Panc1 (cell line): ENCODE measurements at regions not wholly inside any gene's neighbourhood (a gene's known extent, or its start where the extent isn't known, plus 50 kb on each side); places are given as distances from the start of the nearest gene placed in this dataset.

ENCODE experiments used
- ATAC-seq: fragments of 200-7000 bp; cut with Tn5 transposase; 2 replicates; pipeline ENCODE4 v1.9.1; 2020; ENCODE audit warnings: mild to moderate bottlenecking, moderate library complexity
- BruUV-seq: library from RNA; stranded (reverse); fragments of 400-500 nt; replicated peaks from 2 replicates; lab custom pipeline; 2021; lab: Mats Ljungman, UMichigan
- CTCF ChIA-PET: fragments of 300-600 bp; sonication (Branson Sonifier 250); formaldehyde crosslinking; loops from one replicate; lab custom pipeline; 2022; ENCODE audit warnings: antibody characterized with exemption; lab: Charles Lee
- POLR2A ChIA-PET: fragments of 300-600 bp; sonication (Branson Sonifier 250); formaldehyde crosslinking; loops from one replicate; lab custom pipeline; 2022; ENCODE audit warnings: antibody characterized with exemption; lab: Charles Lee
- DNase-seq: peaks from one replicate; pipeline ENCODE4 v3.0.0-alpha.2; 2010; ENCODE audit warnings: low read depth, low spot score
- H3K27ac ChIP-seq: 2 replicates; pipeline ENCODE4 v1.5.1; 2011; ENCODE audit warnings: mild to moderate bottlenecking, low read length, inconsistent platforms
- H3K27me3 ChIP-seq: fragments of 200-500 bp; sonication (Bioruptor generic); 2 replicates; pipeline ENCODE4 v1.6.0; 2014; ENCODE audit warnings: low read length, inconsistent platforms; ENCODE audit not compliant: control insufficient read depth, insufficient read depth
- H3K36me3 ChIP-seq: fragments of 200-500 bp; sonication (Bioruptor generic); 2 replicates; pipeline ENCODE4 v1.5.1; 2014; ENCODE audit warnings: inconsistent platforms, mild to moderate bottlenecking, low read length, moderate library complexity; ENCODE audit not compliant: control insufficient read depth, insufficient read depth
- H3K4me1 ChIP-seq: 2 replicates; pipeline ENCODE4 v1.5.1; 2011; ENCODE audit warnings: inconsistent platforms, mild to moderate bottlenecking, low read length, moderate library complexity; ENCODE audit not compliant: control insufficient read depth, insufficient read depth
- H3K4me3 ChIP-seq, 2 experiments: 2 replicates each; pipeline ENCODE4 v1.5.1; 2011 to 2012; ENCODE audit warnings: low read depth in 2 of 2, low read length in 2 of 2, mild to moderate bottlenecking in 2 of 2, inconsistent platforms in 1 of 2, moderate library complexity in 1 of 2
- H3K9me3 ChIP-seq: fragments of 200-500 bp; sonication (Bioruptor generic); 2 replicates; pipeline ENCODE4 v1.5.1; 2014; ENCODE audit warnings: low read depth, mild to moderate bottlenecking, inconsistent platforms, low read length, moderate library complexity; ENCODE audit not compliant: control insufficient read depth, insufficient read depth
- POLR2AphosphoS5 ChIP-seq: IDR thresholded peaks from 2 replicates; pipeline ENCODE4 v1.6.1; 2012; ENCODE audit warnings: mild to moderate bottlenecking, low read depth, low read length, moderate library complexity
- SIN3A ChIP-seq: IDR thresholded peaks from 2 replicates; pipeline ENCODE4 v1.6.1; 2012; ENCODE audit warnings: low read depth, mild to moderate bottlenecking, low read length, moderate library complexity, borderline replicate concordance; ENCODE audit not compliant: insufficient read depth
- TCF7L2 ChIP-seq: IDR thresholded peaks from 2 replicates; pipeline ENCODE4 v1.6.1; 2011; ENCODE audit warnings: mild to moderate bottlenecking, low read depth, low read length, inconsistent platforms
- in situ Hi-C: cut with HindIII; loops from 2 replicates; pipeline ENCODE4 v1.10.0; 2016; ENCODE audit warnings: low sequenced_read_pairs, low pct_unique_long_range_greater_than_20kb
- intact Hi-C: fragments of 100-400 bp; cut with micrococcal nuclease; formaldehyde crosslinking; loops from one replicate; pipeline ENCODE4 v1.10.0; 2022; ENCODE audit not compliant: unreplicated experiment
- TF ChIP-seq, protein P1 (sequence below), 2 experiments: IDR thresholded peaks; 2 replicates each; pipeline ENCODE4 v1.6.1; 2011 to 2012; ENCODE audit warnings: low read depth in 2 of 2, control low read depth in 1 of 2, low read length in 1 of 2, mild to moderate bottlenecking in 1 of 2, moderate library complexity in 1 of 2; ENCODE audit not compliant: insufficient read depth in 1 of 2
- TF ChIP-seq, protein P2 (sequence below): fragments of 450-650 bp; IDR thresholded peaks from 2 replicates; pipeline ENCODE4 v1.5.1; 2017; ENCODE audit warnings: mild to moderate bottlenecking

DNA sequence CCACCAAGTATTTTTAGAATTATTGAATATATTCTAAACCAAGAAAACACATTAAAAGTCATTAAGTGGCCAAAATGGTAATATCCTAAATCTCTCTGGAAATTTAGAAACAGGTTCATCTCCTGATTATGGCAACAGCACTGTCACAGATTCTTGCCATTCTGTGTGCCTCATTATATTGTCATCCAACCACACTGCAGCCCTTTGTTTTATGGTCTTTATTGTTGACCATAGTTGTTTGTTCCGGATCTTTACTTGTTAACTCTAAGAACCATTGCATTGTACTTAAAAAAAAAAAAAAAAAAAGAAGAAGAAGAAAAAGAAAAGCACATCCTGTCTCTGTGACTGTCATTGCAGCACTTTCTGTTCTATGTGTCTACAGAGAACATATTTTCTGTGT, 822.1 kb upstream of the ADGRL3 start:
- no TSS peak for BruUV-seq
- intact Hi-C loops = no loop called here

DNA sequence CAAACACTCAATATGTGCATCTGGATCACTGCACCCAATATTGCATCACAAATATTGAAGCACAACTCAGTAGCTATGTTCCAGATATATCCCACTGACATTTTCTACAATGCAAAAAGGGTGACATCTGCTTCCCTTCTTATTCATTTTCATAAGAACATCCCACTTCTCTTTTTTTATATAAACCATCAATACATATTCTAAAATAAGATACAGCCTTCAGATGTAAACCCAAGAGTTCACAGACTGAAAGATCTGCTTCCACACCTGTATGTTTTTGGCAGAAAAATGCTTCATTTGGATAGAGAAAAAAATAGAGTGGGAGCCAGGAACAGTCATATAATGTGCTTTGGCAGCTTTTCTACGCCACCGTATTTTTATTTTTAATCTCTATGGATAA, 815.6 kb upstream of the ADGRL3 start:
- ChIA-PET POLR2A (no interaction called here), CTCF (no interaction called here)
- intact Hi-C loops = no loop called here
- Histone ChIP-seq H3K36me3 (no peaks in the 10 kb centered on the region), H3K27ac (no peak overlapping the region), H3K9me3 (no peaks in the 10 kb centered on the region), H3K4me3 (no peak overlapping the region), H3K4me1 (no peaks in the 10 kb centered on the region), H3K27me3 (no peaks in the 10 kb centered on the region)
- in situ Hi-C loops = no loop called here
- no TSS peak for BruUV-seq
- TF ChIP-seq SIN3A = no peak
- no peak for TF ChIP-seq TCF7L2
- no peak for TF ChIP-seq POLR2AphosphoS5
- TF ChIP-seq, protein P1, sequence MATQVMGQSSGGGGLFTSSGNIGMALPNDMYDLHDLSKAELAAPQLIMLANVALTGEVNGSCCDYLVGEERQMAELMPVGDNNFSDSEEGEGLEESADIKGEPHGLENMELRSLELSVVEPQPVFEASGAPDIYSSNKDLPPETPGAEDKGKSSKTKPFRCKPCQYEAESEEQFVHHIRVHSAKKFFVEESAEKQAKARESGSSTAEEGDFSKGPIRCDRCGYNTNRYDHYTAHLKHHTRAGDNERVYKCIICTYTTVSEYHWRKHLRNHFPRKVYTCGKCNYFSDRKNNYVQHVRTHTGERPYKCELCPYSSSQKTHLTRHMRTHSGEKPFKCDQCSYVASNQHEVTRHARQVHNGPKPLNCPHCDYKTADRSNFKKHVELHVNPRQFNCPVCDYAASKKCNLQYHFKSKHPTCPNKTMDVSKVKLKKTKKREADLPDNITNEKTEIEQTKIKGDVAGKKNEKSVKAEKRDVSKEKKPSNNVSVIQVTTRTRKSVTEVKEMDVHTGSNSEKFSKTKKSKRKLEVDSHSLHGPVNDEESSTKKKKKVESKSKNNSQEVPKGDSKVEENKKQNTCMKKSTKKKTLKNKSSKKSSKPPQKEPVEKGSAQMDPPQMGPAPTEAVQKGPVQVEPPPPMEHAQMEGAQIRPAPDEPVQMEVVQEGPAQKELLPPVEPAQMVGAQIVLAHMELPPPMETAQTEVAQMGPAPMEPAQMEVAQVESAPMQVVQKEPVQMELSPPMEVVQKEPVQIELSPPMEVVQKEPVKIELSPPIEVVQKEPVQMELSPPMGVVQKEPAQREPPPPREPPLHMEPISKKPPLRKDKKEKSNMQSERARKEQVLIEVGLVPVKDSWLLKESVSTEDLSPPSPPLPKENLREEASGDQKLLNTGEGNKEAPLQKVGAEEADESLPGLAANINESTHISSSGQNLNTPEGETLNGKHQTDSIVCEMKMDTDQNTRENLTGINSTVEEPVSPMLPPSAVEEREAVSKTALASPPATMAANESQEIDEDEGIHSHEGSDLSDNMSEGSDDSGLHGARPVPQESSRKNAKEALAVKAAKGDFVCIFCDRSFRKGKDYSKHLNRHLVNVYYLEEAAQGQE (IDR thresholded peaks at IDR 0.05; ENCODE audit: insufficient read depth in 1 of 2, low read depth in 2 of 2, low read length in 1 of 2) = no peak
- no peak for DNase-seq
- no peak for ATAC-seq

More for the DNA sequence above, 822.1 kb upstream of the ADGRL3 start:
- H3K36me3 ChIP-seq = no peaks in the 10 kb centered on the region
- CTCF ChIA-PET = no interaction called here
- TF ChIP-seq SIN3A = no peak
- TF ChIP-seq, protein P2, sequence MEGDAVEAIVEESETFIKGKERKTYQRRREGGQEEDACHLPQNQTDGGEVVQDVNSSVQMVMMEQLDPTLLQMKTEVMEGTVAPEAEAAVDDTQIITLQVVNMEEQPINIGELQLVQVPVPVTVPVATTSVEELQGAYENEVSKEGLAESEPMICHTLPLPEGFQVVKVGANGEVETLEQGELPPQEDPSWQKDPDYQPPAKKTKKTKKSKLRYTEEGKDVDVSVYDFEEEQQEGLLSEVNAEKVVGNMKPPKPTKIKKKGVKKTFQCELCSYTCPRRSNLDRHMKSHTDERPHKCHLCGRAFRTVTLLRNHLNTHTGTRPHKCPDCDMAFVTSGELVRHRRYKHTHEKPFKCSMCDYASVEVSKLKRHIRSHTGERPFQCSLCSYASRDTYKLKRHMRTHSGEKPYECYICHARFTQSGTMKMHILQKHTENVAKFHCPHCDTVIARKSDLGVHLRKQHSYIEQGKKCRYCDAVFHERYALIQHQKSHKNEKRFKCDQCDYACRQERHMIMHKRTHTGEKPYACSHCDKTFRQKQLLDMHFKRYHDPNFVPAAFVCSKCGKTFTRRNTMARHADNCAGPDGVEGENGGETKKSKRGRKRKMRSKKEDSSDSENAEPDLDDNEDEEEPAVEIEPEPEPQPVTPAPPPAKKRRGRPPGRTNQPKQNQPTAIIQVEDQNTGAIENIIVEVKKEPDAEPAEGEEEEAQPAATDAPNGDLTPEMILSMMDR = no peak
- no peak for TF ChIP-seq POLR2AphosphoS5
- no peak for TF ChIP-seq TCF7L2
- TF ChIP-seq, protein P1 (IDR thresholded peaks at IDR 0.05; ENCODE audit: insufficient read depth in 1 of 2, low read depth in 2 of 2, low read length in 1 of 2) = no peak
- DNase-seq (no peak), ATAC-seq (no peak)
- no peaks in the 10 kb centered on the region for H3K4me1 ChIP-seq
- H3K9me3 ChIP-seq = no peaks in the 10 kb centered on the region
- in situ Hi-C loops = no loop called here
- no peak overlapping the region for H3K27ac ChIP-seq
- H3K27me3 ChIP-seq = no peaks in the 10 kb centered on the region
- no peak overlapping the region for H3K4me3 ChIP-seq
- POLR2A ChIA-PET = no interaction called here
